ENCODE measurements at regions not wholly inside any gene's neighbourhood (a gene's known extent, or its start where the extent isn't known, plus 50 kb on each side); places are given as distances from the start of the nearest gene placed in this dataset.

GRCh38 chr12:3354586-3354985, 136.4 kb upstream of the PRMT8 start:
- no peaks in the 10 kb centered on the region for H3K27me3 ChIP-seq (ENCODE audit: control insufficient read depth in 2 of 2, insufficient read depth in 2 of 2, low read length in 2 of 2)
- H3K4me1 ChIP-seq (ENCODE audit: control insufficient read depth in 2 of 2, insufficient read depth in 2 of 2, low read length in 2 of 2): no peaks in the 10 kb centered on the region
- H3K36me3 ChIP-seq (ENCODE audit: control insufficient read depth in 2 of 2, insufficient read depth in 2 of 2, low read length in 2 of 2): no peaks in the 10 kb centered on the region
- no peak overlapping the region for H3K4me3 ChIP-seq (ENCODE audit: low read length in 2 of 2)
- no peak overlapping the region for H3K9ac ChIP-seq (ENCODE audit: low read depth in 1 of 2, low read length in 2 of 2)
- H3K9me3 ChIP-seq (ENCODE audit: control insufficient read depth in 2 of 2, low read length in 2 of 2): no peaks in the 10 kb centered on the region
- H3K27ac ChIP-seq (ENCODE audit: low read depth in 2 of 2, low read length in 2 of 2): no peak overlapping the region

GRCh38 chr12:3355378-3355900, 135.6 kb upstream of the PRMT8 start:
- H3K9me3 ChIP-seq (ENCODE audit: control insufficient read depth in 2 of 2, low read length in 2 of 2): no peaks in the 10 kb centered on the region
- H3K27me3 ChIP-seq (ENCODE audit: control insufficient read depth in 2 of 2, insufficient read depth in 2 of 2, low read length in 2 of 2): no peaks in the 10 kb centered on the region
- H3K36me3 ChIP-seq (ENCODE audit: control insufficient read depth in 2 of 2, insufficient read depth in 2 of 2, low read length in 2 of 2): no peaks in the 10 kb centered on the region
- H3K9ac ChIP-seq (ENCODE audit: low read depth in 1 of 2, low read length in 2 of 2): no peak overlapping the region
- H3K4me3 ChIP-seq (ENCODE audit: low read length in 2 of 2): no peak overlapping the region
- no peaks in the 10 kb centered on the region for H3K4me1 ChIP-seq (ENCODE audit: control insufficient read depth in 2 of 2, insufficient read depth in 2 of 2, low read length in 2 of 2)
- H3K27ac ChIP-seq (ENCODE audit: low read depth in 2 of 2, low read length in 2 of 2): no peak overlapping the region

- Histone ChIP-seq H3K4me1 (ENCODE audit: control insufficient read depth in 2 of 2, insufficient read depth in 2 of 2, low read length in 2 of 2) (no peaks in the 10 kb centered on the region), H3K27ac (ENCODE audit: low read depth in 2 of 2, low read length in 2 of 2) (no peak overlapping the region), H3K27me3 (ENCODE audit: control insufficient read depth in 2 of 2, insufficient read depth in 2 of 2, low read length in 2 of 2) (no peaks in the 10 kb centered on the region), H3K4me3 (ENCODE audit: low read length in 2 of 2) (no peak overlapping the region), H3K9ac (ENCODE audit: low read depth in 1 of 2, low read length in 2 of 2) (no peak overlapping the region), H3K36me3 (ENCODE audit: control insufficient read depth in 2 of 2, insufficient read depth in 2 of 2, low read length in 2 of 2) (no peaks in the 10 kb centered on the region), H3K9me3 (ENCODE audit: control insufficient read depth in 2 of 2, low read length in 2 of 2) (no peaks in the 10 kb centered on the region)
Measured at GRCh38 chr12:3357950-3358525, 133.0 kb upstream of the PRMT8 start.

- Histone ChIP-seq H3K4me1 (ENCODE audit: control insufficient read depth in 2 of 2, insufficient read depth in 2 of 2, low read length in 2 of 2) (no peaks in the 10 kb centered on the region), H3K9ac (ENCODE audit: low read depth in 1 of 2, low read length in 2 of 2) (no peak overlapping the region), H3K4me3 (ENCODE audit: low read length in 2 of 2) (no peak overlapping the region), H3K27ac (ENCODE audit: low read depth in 2 of 2, low read length in 2 of 2) (no peak overlapping the region), H3K27me3 (ENCODE audit: control insufficient read depth in 2 of 2, insufficient read depth in 2 of 2, low read length in 2 of 2) (peaks cover 0 to 4% of the 10 kb centered on the region in 2 donors), H3K9me3 (ENCODE audit: control insufficient read depth in 2 of 2, low read length in 2 of 2) (no peaks in the 10 kb centered on the region), H3K36me3 (ENCODE audit: control insufficient read depth in 2 of 2, insufficient read depth in 2 of 2, low read length in 2 of 2) (no peaks in the 10 kb centered on the region)
Measured at GRCh38 chr12:3359478-3359877, 131.5 kb upstream of the PRMT8 start.

- H3K27me3 ChIP-seq (ENCODE audit: control insufficient read depth in 2 of 2, insufficient read depth in 2 of 2, low read length in 2 of 2): peaks cover 12 to 15% of the 10 kb centered on the region in 2 donors
- no peaks in the 10 kb centered on the region for H3K9me3 ChIP-seq (ENCODE audit: control insufficient read depth in 2 of 2, low read length in 2 of 2)
- H3K27ac ChIP-seq (ENCODE audit: low read depth in 2 of 2, low read length in 2 of 2): no peak overlapping the region
- no peaks in the 10 kb centered on the region for H3K4me1 ChIP-seq (ENCODE audit: control insufficient read depth in 2 of 2, insufficient read depth in 2 of 2, low read length in 2 of 2)
- H3K9ac ChIP-seq (ENCODE audit: low read depth in 1 of 2, low read length in 2 of 2): no peak overlapping the region
- no peak overlapping the region for H3K4me3 ChIP-seq (ENCODE audit: low read length in 2 of 2)
- H3K36me3 ChIP-seq (ENCODE audit: control insufficient read depth in 2 of 2, insufficient read depth in 2 of 2, low read length in 2 of 2): no peaks in the 10 kb centered on the region
Measured at GRCh38 chr12:3361146-3361545, 129.9 kb upstream of the PRMT8 start.

- H3K9me3 ChIP-seq (ENCODE audit: control insufficient read depth in 2 of 2, low read length in 2 of 2): no peaks in the 10 kb centered on the region
- no peak overlapping the region for H3K27ac ChIP-seq (ENCODE audit: low read depth in 2 of 2, low read length in 2 of 2)
- peaks cover 17 to 23% of the 10 kb centered on the region in 2 donors for H3K27me3 ChIP-seq (ENCODE audit: control insufficient read depth in 2 of 2, insufficient read depth in 2 of 2, low read length in 2 of 2)
- no peak overlapping the region for H3K4me3 ChIP-seq (ENCODE audit: low read length in 2 of 2)
- H3K4me1 ChIP-seq (ENCODE audit: control insufficient read depth in 2 of 2, insufficient read depth in 2 of 2, low read length in 2 of 2): no peaks in the 10 kb centered on the region
- no peaks in the 10 kb centered on the region for H3K36me3 ChIP-seq (ENCODE audit: control insufficient read depth in 2 of 2, insufficient read depth in 2 of 2, low read length in 2 of 2)
- H3K9ac ChIP-seq (ENCODE audit: low read depth in 1 of 2, low read length in 2 of 2): no peak overlapping the region
Measured at GRCh38 chr12:3362737-3363136, 128.3 kb upstream of the PRMT8 start.

- Histone ChIP-seq H3K4me1 (ENCODE audit: control insufficient read depth in 2 of 2, insufficient read depth in 2 of 2, low read length in 2 of 2) (no peaks in the 10 kb centered on the region), H3K27me3 (ENCODE audit: control insufficient read depth in 2 of 2, insufficient read depth in 2 of 2, low read length in 2 of 2) (peaks cover 22 to 23% of the 10 kb centered on the region in 2 donors), H3K4me3 (ENCODE audit: low read length in 2 of 2) (no peak overlapping the region), H3K27ac (ENCODE audit: low read depth in 2 of 2, low read length in 2 of 2) (no peak overlapping the region), H3K9ac (ENCODE audit: low read depth in 1 of 2, low read length in 2 of 2) (no peak overlapping the region), H3K36me3 (ENCODE audit: control insufficient read depth in 2 of 2, insufficient read depth in 2 of 2, low read length in 2 of 2) (no peaks in the 10 kb centered on the region), H3K9me3 (ENCODE audit: control insufficient read depth in 2 of 2, low read length in 2 of 2) (no peaks in the 10 kb centered on the region)
Measured at GRCh38 chr12:3363608-3364007, 127.4 kb upstream of the PRMT8 start.

GRCh38 chr12:3364226-3364625, 126.8 kb upstream of the PRMT8 start:
- Histone ChIP-seq H3K9me3 (ENCODE audit: control insufficient read depth in 2 of 2, low read length in 2 of 2) (no peaks in the 10 kb centered on the region), H3K27me3 (ENCODE audit: control insufficient read depth in 2 of 2, insufficient read depth in 2 of 2, low read length in 2 of 2) (peaks cover 22 to 23% of the 10 kb centered on the region in 2 donors), H3K27ac (ENCODE audit: low read depth in 2 of 2, low read length in 2 of 2) (no peak overlapping the region), H3K4me3 (ENCODE audit: low read length in 2 of 2) (no peak overlapping the region), H3K9ac (ENCODE audit: low read depth in 1 of 2, low read length in 2 of 2) (no peak overlapping the region), H3K36me3 (ENCODE audit: control insufficient read depth in 2 of 2, insufficient read depth in 2 of 2, low read length in 2 of 2) (no peaks in the 10 kb centered on the region), H3K4me1 (ENCODE audit: control insufficient read depth in 2 of 2, insufficient read depth in 2 of 2, low read length in 2 of 2) (no peaks in the 10 kb centered on the region)

GRCh38 chr12:3364661-3365462, 126.1 kb upstream of the PRMT8 start:
- H3K9ac ChIP-seq (ENCODE audit: low read depth in 1 of 2, low read length in 2 of 2): no peak overlapping the region

More at GRCh38 chr12:3364661-3365462, 126.1 kb upstream of the PRMT8 start:
- Histone ChIP-seq H3K36me3 (ENCODE audit: control insufficient read depth in 2 of 2, insufficient read depth in 2 of 2, low read length in 2 of 2) (no peaks in the 10 kb centered on the region), H3K4me3 (ENCODE audit: low read length in 2 of 2) (no peak overlapping the region), H3K27me3 (ENCODE audit: control insufficient read depth in 2 of 2, insufficient read depth in 2 of 2, low read length in 2 of 2) (peaks cover 22 to 23% of the 10 kb centered on the region in 2 donors), H3K9me3 (ENCODE audit: control insufficient read depth in 2 of 2, low read length in 2 of 2) (no peaks in the 10 kb centered on the region), H3K4me1 (ENCODE audit: control insufficient read depth in 2 of 2, insufficient read depth in 2 of 2, low read length in 2 of 2) (no peaks in the 10 kb centered on the region), H3K27ac (ENCODE audit: low read depth in 2 of 2, low read length in 2 of 2) (no peak overlapping the region)
